GM13977 (cell line): ENCODE measurements at regions not wholly inside any gene's neighbourhood (a gene's known extent, or its start where the extent isn't known, plus 50 kb on each side); places are given as distances from the start of the nearest gene placed in this dataset.

ENCODE experiments used
- DNase-seq: peaks from one replicate; pipeline ENCODE4 v3.0.0; 2012; ENCODE audit warnings: low spot score
- in situ Hi-C: fragments of 300-500 bp; cut with MboI; formaldehyde crosslinking; loops from one replicate; pipeline ENCODE4 v1.12.0; 2022; ENCODE audit warnings: low sequenced_read_pairs, low pct_unique_long_range_greater_than_20kb, mixed read lengths, inconsistent platforms; ENCODE audit not compliant: unreplicated experiment
- TF ChIP-seq, protein P1 (sequence below): IDR thresholded peaks from 2 replicates; pipeline ENCODE4 v1.5.1; 2012; ENCODE audit warnings: mild to moderate bottlenecking, control low read depth; ENCODE audit not compliant: insufficient read depth; ENCODE audit errors: extremely low read depth, missing control alignments

DNA sequence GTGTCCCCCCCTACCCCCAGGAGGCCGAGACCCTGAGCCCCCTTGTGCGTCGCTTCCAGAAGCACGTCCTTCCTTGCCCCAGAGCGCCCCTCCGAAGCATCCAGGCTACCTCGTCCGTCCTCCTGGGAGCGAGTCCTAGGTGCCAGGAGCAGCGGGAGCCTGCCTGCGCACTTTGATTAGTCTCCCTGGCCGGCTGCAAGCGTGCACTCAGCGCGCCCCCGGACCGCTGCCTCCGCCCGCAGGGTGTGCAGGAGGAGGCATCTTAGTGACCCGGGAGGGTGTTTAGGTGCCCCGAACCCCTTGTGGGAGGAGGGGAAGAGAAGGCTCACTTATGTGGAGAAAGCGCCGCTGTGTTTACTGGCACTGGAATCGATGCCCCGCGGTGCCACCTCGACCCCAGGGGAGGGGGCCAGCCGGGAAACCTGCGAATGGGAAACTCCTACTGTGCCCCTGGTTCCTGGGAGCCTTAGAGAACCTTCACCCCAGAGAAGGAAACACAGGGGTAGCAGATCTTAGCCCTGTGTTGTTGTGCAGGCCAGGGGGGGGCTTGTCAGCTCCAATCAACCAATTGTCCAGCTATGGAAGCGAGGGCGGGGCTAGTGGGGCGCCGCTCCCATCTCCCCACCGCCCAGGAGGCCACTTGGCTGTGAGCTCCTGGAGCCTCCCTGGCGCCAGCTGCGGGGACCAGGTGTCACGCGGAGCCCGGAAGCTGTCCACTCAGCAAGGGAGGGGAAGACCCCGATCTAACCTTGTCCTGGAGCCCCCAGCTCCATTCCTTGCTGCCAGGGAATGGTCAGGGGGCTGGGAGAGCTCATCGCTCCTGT lies 922.8 kb upstream of the EEF2KMT start:
- in situ Hi-C loops: no loop called here
- no peak for DNase-seq
- TF ChIP-seq, protein P1, sequence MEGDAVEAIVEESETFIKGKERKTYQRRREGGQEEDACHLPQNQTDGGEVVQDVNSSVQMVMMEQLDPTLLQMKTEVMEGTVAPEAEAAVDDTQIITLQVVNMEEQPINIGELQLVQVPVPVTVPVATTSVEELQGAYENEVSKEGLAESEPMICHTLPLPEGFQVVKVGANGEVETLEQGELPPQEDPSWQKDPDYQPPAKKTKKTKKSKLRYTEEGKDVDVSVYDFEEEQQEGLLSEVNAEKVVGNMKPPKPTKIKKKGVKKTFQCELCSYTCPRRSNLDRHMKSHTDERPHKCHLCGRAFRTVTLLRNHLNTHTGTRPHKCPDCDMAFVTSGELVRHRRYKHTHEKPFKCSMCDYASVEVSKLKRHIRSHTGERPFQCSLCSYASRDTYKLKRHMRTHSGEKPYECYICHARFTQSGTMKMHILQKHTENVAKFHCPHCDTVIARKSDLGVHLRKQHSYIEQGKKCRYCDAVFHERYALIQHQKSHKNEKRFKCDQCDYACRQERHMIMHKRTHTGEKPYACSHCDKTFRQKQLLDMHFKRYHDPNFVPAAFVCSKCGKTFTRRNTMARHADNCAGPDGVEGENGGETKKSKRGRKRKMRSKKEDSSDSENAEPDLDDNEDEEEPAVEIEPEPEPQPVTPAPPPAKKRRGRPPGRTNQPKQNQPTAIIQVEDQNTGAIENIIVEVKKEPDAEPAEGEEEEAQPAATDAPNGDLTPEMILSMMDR: no peak

DNA sequence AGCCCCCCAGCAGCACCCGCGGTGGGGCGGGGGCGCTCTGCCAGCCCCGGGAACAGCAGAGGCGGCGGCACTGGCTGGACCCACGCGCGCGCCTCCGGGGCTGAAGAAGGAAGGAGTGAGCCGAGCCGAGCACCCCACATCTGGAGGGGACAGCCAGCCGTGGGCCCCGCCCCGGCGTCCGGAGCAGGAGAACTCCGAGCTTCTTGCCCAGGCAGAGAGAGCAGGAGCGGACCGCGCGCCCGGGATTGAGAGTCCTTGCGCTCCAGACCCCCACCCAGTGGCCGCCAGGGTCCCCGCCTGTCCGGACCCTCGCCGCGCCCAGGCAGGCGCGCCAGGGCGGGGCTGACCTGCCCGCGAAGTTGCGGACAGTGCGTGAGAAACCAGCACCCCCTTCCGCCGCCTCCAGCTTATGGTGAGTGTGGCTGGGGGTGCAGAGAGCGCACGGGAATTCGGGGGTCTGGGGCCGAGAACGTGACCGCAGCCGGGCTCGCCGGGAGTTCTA lies 921.9 kb upstream of the EEF2KMT start:
- DNase-seq: no peak
- in situ Hi-C loops: no loop called here
- TF ChIP-seq, protein P1: no peak

DNA sequence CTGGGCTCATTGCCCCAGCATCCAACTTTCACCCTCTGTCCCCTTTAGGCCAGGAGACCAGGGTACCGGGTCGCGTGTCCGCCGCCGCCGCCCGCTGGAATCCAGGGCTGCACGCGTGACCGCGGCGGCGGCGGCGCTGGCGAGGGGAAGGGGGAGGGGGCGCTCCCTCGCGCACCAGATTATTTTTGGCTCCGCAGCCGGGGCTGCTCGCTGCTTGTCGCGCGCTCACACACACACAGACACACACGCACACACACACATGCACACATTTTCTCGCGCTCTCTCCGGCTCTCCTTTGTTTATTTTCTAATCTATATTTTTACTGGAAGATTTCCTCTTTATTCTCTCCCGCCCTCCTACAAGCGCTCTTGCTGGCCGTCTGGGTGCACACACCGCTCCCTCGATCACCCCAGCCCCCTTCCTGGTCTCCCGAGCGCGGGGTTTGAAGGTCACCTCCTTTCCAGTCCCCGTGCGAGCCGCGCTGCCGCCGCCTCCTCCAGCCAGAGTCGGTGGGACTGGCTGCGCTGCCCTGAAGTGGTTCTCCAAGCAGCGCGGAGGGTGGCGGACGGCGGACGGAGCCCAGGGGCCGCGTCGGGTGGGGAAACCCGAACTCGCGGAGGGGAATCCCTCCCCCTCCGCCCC lies 921.4 kb upstream of the EEF2KMT start:
- TF ChIP-seq, protein P1: no peak
- DNase-seq: no peak
- in situ Hi-C loops: no loop called here

DNA sequence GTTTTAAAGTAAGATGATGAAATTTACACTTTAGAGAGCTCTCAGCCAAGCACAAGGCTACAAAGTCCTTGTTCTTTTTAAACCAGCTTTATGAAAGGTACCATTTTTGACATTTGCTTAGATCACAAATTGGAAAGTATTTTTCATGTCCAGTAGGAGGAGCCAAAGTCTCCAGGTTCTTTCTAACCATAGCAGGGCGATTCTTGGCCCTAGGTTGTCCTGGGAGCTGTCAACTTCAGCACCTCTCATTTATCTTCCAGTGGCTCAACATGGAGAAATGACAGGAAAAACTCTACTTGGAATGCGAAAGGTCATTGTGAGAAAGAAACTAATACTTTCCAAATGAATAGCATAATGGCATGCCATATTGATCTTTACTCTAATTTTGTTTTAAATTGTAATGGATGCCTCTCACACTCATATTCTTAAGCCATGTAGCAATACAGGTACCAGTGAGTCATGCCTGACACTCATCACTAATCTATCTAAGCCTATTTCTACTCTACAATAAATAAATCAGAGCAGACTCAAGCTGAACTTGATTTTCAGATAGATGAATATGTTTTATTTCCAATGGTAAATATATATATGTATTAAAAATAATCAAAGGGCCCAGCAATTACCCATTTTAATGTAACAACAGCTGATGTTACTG lies 919.1 kb upstream of the EEF2KMT start:
- in situ Hi-C loops: no loop called here
- TF ChIP-seq, protein P1: no peak
- DNase-seq: no peak

DNA sequence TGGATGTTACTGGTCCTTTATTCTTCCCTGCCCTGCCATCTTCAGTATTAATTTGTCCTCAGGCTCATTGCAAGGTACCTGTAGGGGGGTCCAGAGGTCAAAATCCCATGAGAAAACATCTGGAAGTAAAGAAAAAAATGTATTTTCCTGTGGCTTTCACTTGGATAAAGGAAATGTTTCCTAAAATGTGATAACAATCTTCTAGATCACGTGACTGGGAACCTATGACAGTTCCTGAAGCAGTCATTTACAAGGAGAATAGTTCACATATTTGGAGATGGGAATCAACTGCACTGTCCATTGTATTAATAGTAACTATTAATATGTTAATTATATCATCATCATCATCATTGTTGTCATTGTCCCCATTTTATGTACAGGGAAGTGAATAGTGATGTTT lies 915.1 kb upstream of the EEF2KMT start:
- in situ Hi-C loops: no loop called here
- TF ChIP-seq, protein P1: no peak
- no peak for DNase-seq

DNA sequence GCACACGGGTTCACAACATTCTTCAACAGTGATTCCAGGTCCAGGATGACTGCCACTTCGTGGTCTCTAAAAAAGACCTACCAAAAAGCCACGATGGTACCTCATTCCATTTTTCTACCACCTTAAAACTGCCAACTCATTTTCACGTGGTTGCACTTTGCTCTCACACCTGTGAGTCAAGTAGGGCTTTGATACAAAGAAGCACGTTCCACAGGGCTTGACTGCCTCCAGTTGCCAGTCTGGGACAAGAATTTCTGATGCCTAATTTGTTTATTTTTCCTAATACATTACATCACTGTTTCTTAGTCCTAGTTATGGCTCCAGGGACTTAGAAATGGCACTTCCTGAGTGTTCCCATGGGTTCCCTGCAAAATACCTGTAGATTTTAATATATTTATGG lies 911.6 kb upstream of the EEF2KMT start:
- in situ Hi-C loops: no loop called here
- no peak for DNase-seq
- TF ChIP-seq, protein P1: no peak
